ENCODE measurements at regions not wholly inside any gene's neighbourhood (a gene's known extent, or its start where the extent isn't known, plus 50 kb on each side); places are given as distances from the start of the nearest gene placed in this dataset.

DNA sequence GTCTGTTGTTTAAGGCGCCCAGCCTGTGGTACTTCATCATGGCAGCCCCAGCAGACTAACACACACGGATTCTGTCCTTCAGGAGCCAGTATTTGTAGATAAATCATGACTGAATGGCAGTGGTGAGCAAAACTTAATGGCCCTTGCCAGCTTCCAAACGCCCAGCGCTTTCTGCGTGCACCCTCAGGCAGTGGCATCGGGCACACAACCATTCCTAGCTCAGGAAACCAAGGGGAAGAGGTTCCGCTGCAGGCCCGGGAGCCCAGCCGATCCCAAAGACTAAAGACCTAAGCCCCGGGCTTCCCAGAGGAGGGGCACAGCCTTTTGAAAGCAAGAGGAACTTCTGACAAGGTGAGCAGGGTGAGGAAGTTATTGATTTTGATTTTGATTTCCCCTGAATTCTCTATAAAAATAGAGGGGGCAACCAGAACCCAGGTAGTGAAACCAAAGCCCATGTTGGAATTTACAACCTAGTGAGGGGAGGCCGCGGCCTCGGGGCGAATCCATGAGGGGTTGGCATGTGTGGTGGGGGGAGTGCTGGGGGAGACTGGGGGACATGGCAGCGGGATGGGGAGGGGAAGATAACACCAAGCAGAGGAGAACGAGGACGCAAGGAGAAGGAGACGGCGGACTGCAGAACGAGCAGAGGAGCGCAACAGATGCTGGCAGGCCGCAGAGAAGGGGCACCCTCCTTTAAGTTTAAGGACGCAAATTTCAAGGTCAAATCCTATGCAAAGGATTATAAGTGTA lies 79.9 kb upstream of the SEPTIN5 start:
- TF ChIP-seq CTCF (IDR thresholded peaks at IDR 0.05; ENCODE audit: borderline replicate concordance, extremely low read depth, low read length, poor library complexity, severe bottlenecking) (no peak), EZH2 (IDR thresholded peaks at IDR 0.05; ENCODE audit: borderline replicate concordance, low read depth, low read length, severe bottlenecking) (no peak)
